ENCODE measurements at regions not wholly inside any gene's neighbourhood (a gene's known extent, or its start where the extent isn't known, plus 50 kb on each side); places are given as distances from the start of the nearest gene placed in this dataset.

GRCh38 chr4:129167640-129168260, 71.8 kb downstream of the C4orf33 start:
- DNase-seq, result no peak

- no peak for DNase-seq
Observed at GRCh38 chr4:129172181-129172580, 76.2 kb downstream of the C4orf33 start.

GRCh38 chr4:129176864-129177263, 80.9 kb downstream of the C4orf33 start:
- DNase-seq, result no peak

- DNase-seq, result no peak
Observed at GRCh38 chr4:129179276-129179675, 83.3 kb downstream of the C4orf33 start.

- no peak for DNase-seq
Observed at GRCh38 chr4:129189630-129190029, 93.7 kb downstream of the C4orf33 start.

DNA sequence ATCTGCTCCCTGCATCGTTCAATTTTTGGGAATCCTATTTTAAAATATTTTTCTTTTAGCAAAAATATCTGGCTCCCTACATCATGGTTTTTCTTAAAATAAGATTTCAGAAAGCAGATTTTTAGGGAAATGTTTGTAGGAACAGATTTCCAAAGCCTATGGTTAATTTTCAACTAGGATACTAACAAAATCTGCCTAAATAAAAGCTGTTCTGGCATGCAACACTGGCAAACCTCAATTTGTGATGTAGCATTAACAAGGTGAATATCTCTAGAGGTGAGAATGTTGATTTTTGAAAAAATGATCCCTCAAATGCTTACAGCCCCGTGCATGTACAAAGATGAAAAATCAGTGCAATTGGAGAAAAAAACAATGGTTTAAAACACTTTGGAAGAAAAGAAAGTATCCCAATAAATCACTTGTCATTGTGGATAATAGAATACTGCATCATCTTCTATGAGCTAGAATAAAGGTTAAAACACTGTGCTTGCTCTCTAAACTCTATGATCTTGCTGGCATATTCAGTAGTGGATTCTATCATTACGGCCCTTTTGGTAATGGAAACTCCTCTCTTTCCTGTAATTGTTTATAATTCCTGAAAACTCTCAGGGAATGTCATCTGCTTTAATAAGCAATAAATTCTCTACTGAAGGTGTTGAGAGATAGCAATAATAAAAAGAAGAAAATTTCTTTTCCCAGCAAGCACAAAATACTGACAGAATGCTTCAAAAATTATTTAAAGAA, 97.6 kb downstream of the C4orf33 start:
- DNase-seq, result no peak

DNA sequence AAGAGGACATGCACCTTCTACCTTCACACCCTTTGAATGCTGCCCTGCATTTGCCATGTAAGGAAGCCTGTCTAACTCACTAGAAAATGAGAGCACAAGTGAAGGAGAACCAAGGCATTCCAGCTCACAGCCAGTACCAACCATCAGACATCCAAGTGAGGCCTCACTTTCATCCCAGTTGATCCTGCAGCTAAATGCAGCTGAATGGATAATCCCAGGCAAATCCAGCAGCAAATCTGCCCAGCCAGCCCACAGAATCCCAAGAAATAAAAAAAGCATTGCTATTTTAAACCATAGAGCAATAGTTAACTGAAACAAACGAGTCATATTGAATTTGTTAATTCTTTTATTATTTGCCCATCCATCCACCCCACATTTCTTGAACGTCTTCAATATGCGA, 112.5 kb downstream of the C4orf33 start:
- no peak for DNase-seq

DNA sequence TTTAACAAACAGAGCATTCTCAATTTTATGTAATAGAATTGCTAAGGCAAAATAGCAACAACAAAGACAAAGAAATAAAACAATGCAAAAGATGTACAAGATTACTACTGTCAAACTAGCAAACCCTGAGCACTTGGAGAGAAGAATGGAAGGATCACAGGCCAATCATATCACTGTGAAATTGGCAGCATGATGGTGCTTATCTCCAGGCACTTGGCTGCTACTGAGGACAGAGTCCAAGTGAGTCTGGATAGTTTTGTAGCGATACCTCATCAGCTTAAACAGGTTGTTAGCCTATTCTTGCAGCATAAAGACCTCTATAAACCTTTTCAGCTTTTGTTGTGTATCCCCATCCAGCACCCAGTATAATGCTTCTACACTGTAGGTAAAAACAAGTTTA, 117.7 kb downstream of the C4orf33 start:
- no peak for DNase-seq

DNA sequence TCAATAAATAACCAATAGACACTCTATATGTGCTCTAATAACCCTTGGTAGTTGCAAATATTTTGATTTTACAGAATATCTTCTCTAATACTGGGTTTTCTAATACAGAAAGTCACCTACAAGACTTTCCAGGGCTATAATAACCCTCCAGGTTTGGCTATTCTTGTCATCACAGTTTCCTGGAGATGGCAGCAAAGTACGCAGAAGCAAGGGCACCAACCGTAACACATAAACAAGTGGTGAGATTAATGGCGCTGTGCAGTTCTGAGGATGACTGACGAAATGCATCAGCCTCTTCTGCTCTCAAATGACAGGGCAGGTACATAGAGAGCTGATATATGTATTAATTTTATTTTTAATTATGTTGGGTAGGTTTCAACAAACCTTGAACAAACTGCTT, 122.4 kb downstream of the C4orf33 start:
- peak; percentile 29 for DNase-seq

GRCh38 chr4:129218897-129219296, 122.9 kb downstream of the C4orf33 start:
- no peak for DNase-seq

GRCh38 chr4:129220254-129220653, 124.3 kb downstream of the C4orf33 start:
- DNase-seq, result no peak

GRCh38 chr4:129223945-129224344, 128.0 kb downstream of the C4orf33 start:
- DNase-seq, result no peak

- DNase-seq, result no peak
Observed at GRCh38 chr4:129230846-129231245, 134.9 kb downstream of the C4orf33 start.

DNA sequence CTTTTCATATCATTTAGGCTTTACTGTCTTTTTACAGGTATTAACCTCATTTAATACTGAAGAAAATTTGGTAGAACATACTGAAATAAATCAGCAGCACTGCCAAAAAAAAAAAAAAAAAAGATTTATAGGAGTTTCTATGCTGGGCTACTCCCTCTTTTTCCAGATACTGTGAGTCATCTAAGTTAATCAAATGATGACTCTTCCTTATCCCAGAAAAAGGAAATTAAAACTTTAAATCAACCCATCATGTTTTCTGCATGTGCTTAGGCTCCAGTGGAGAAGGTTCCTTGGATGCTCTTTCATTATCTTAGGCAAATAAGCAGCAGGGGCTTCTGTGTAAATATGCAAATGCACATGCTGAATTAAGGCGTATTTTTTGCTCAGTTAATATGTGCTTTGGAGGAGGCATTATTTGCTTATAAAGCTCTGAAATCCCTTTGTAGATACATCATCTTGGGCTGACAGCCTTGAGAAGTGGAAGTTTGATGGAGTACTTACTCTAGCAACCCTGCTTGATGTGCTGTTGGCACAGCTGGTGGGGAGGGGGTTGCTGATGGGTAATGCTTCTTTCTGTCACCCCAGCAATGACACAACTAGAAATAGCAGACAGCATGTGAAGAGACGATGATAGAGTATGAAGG, 136.1 kb downstream of the C4orf33 start:
- no peak for DNase-seq

GRCh38 chr4:129232589-129233337, 136.8 kb downstream of the C4orf33 start:
- DNase-seq, result no peak

- no peak for DNase-seq
Observed at GRCh38 chr4:129233691-129234090, 137.7 kb downstream of the C4orf33 start.

GRCh38 chr4:129236351-129236750, 140.4 kb downstream of the C4orf33 start:
- DNase-seq, result no peak

- DNase-seq, result no peak
Observed at GRCh38 chr4:129239088-129239487, 143.1 kb downstream of the C4orf33 start.

- DNase-seq, result no peak
Observed at GRCh38 chr4:129240816-129241215, 144.9 kb downstream of the C4orf33 start.

DNA sequence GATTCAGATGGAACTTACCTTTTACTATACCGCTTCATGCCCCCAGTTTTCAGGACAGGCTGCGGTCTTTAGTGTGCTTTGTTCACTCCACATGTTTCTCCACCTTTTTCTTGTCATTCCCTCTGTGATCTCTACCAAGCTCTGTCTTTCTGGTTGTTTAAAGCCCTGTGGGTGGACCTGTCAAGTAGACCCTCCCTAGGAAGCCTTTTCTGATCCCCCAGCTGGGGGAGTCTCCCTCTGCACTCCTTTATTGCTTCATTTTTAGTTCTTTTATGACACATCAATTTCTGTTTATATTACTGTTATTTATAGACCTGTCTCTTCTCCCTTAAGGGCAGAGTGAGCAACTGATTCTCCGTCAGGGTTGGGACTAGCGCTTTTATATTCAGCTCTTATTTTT, 150.2 kb downstream of the C4orf33 start:
- no peak for DNase-seq

DNA sequence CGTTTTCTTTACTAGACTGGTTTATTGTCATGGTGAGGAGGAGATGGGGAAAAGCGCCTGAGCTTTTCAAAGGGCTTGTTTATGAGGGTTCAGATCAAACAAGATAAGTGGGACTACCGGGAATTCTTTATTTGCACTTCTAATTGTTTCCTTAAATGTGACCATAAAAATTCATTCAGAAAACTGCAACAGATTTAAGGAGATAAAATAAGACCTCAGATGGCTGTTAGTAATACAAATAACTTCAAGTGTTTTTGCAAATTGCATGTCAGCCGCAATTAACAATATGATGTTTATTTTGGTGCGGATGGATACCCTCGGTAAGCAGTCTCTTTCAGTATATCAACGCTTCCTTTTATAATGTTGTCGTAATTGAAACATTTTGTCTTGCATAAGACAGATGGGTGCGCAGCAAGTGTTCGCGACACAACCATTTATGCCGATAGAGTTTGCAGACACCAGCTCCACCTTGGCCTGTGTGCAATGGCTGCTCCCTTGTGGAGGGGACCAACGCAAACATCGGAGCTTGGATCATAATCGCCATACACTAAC, 151.0 kb downstream of the C4orf33 start:
- DNase-seq, result no peak

DNA sequence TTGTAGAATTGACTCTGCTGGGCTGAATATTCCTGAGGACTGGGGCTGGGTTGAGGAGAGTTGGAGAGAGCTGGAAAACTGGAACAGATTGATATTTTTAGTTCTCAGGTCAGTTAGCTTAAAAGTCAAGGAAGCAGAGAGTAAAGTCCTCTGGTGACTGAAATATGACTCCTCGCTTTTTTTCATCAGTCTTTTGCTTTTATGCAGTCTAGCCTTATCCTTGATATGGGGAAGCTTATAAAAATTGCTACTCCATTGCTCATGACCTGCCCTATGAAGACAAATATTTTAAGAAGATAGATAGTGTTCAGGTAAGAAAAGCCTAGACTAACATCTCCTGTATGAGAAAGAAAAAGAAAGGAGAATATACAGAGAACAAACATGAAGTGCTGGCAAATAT, 152.7 kb downstream of the C4orf33 start:
- no peak for DNase-seq

DNA sequence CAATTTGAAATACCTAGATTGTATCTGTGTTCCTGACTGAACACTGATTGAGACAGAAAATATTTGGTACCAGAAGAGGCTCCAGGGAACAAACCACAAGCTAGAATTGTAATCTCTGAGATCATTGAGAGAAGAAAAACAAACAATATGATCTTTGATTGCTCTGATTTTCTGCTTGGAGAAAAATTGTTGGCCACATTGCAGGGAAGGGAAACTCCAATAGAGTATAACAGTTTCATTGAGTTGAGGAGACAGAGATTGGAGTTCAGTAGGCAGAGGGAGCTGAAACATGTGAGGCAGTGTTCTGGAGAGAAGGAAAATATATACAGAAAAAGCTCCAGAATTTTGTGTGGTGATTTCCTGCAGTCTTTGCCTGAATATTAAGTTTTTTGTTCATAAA, 158.2 kb downstream of the C4orf33 start:
- DNase-seq, result no peak

Measured in NCI-H1694 treated with DMSO at 0.1 percent for 48 hours (cell line).